ENCODE measurements at regions not wholly inside any gene's neighbourhood (a gene's known extent, or its start where the extent isn't known, plus 50 kb on each side); places are given as distances from the start of the nearest gene placed in this dataset.

DNA sequence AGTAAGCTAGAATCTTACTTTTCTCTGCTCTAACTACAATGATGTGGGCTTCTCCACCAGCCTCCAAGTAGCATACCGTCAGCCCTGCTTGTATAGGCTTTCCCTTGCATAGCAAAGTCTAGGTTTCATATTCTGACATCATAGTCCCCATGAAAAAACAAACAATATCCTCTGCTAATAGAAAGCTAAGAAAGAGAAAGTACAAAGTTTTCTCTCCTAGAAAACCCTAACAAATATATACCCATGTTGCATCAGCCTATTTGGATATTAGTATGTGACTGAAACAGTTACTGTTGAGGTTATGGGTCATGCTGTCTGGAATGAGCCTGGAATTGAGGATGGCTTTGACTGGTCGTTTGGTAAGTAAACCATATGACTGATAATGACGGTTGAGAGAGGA lies 1696.0 kb downstream of the MAT2B start:
- TF ChIP-seq, protein P1, sequence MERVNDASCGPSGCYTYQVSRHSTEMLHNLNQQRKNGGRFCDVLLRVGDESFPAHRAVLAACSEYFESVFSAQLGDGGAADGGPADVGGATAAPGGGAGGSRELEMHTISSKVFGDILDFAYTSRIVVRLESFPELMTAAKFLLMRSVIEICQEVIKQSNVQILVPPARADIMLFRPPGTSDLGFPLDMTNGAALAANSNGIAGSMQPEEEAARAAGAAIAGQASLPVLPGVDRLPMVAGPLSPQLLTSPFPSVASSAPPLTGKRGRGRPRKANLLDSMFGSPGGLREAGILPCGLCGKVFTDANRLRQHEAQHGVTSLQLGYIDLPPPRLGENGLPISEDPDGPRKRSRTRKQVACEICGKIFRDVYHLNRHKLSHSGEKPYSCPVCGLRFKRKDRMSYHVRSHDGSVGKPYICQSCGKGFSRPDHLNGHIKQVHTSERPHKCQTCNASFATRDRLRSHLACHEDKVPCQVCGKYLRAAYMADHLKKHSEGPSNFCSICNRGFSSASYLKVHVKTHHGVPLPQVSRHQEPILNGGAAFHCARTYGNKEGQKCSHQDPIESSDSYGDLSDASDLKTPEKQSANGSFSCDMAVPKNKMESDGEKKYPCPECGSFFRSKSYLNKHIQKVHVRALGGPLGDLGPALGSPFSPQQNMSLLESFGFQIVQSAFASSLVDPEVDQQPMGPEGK (CRISPR knock-in tag; IDR thresholded peaks at IDR 0.05; ENCODE audit: borderline replicate concordance) = no peak
- no peak for TF ChIP-seq GLIS3 (CRISPR knock-in tag; IDR thresholded peaks at IDR 0.05)
- no peak for TF ChIP-seq CSDC2 (CRISPR knock-in tag; IDR thresholded peaks at IDR 0.05)
- TF ChIP-seq, protein P2, sequence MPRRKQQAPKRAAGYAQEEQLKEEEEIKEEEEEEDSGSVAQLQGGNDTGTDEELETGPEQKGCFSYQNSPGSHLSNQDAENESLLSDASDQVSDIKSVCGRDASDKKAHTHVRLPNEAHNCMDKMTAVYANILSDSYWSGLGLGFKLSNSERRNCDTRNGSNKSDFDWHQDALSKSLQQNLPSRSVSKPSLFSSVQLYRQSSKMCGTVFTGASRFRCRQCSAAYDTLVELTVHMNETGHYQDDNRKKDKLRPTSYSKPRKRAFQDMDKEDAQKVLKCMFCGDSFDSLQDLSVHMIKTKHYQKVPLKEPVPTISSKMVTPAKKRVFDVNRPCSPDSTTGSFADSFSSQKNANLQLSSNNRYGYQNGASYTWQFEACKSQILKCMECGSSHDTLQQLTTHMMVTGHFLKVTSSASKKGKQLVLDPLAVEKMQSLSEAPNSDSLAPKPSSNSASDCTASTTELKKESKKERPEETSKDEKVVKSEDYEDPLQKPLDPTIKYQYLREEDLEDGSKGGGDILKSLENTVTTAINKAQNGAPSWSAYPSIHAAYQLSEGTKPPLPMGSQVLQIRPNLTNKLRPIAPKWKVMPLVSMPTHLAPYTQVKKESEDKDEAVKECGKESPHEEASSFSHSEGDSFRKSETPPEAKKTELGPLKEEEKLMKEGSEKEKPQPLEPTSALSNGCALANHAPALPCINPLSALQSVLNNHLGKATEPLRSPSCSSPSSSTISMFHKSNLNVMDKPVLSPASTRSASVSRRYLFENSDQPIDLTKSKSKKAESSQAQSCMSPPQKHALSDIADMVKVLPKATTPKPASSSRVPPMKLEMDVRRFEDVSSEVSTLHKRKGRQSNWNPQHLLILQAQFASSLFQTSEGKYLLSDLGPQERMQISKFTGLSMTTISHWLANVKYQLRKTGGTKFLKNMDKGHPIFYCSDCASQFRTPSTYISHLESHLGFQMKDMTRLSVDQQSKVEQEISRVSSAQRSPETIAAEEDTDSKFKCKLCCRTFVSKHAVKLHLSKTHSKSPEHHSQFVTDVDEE (CRISPR knock-in tag; IDR thresholded peaks at IDR 0.05) = no peak
- TF ChIP-seq ISL1 (CRISPR knock-in tag; IDR thresholded peaks at IDR 0.05) = no peak
- TF ChIP-seq ZFP3 (CRISPR knock-in tag; IDR thresholded peaks at IDR 0.05) = no peak
- no peak for TF ChIP-seq ZNF8 (CRISPR knock-in tag; IDR thresholded peaks at IDR 0.05)
- no peak for TF ChIP-seq TCF4 (CRISPR knock-in tag; IDR thresholded peaks at IDR 0.05; ENCODE audit: borderline replicate concordance)
- TF ChIP-seq ARNTL (CRISPR knock-in tag; IDR thresholded peaks at IDR 0.05; ENCODE audit: borderline replicate concordance, low read depth) = no peak

All from SK-N-SH treated with all-trans-retinoic acid at 6 μM for 48 hours (cell line).